CD4-positive, alpha-beta T cell (primary cell): ENCODE measurements at regions not wholly inside any gene's neighbourhood (a gene's known extent, or its start where the extent isn't known, plus 50 kb on each side); places are given as distances from the start of the nearest gene placed in this dataset.

ENCODE experiments used
- ATAC-seq: fragments of 200-7000 bp; cut with Tn5 transposase; one replicate; pipeline ENCODE4 v1.10.0; 2022; ENCODE audit warnings: mild to moderate bottlenecking; ENCODE audit not compliant: poor library complexity
- CTCF ChIA-PET: fragments of 350-600 bp; sonication (Branson Sonifier 250); formaldehyde crosslinking; loops from one replicate; lab custom pipeline; 2021; ENCODE audit warnings: antibody characterized with exemption, inconsistent platforms; lab: Charles Lee
- POLR2A ChIA-PET: fragments of 350-600 bp; sonication (Branson Sonifier 250); formaldehyde crosslinking; loops from one replicate; lab custom pipeline; 2021; ENCODE audit warnings: antibody characterized with exemption, inconsistent platforms; lab: Charles Lee
- DNase-seq, 14 experiments: peaks; one replicate each; pipeline ENCODE4 v3.0.0-alpha.2; 2013 to 2020; ENCODE audit warnings: mixed read lengths in 2 of 14
- H3K27ac ChIP-seq, 2 donors: one replicate each; pipeline versions ENCODE4 v1.5.1 to v1.7.0; 2013; ENCODE audit warnings: low read length in 2 of 2, low read depth in 1 of 2, mild to moderate bottlenecking in 1 of 2
- H3K27me3 ChIP-seq, 2 experiments: 1 replicate in 1 of 2; 2 replicates in 1 of 2; pipeline versions ENCODE4 v1.6.1 to v1.7.0; 2013; ENCODE audit warnings: low read length in 2 of 2, control low read depth in 1 of 2, mild to moderate bottlenecking in 1 of 2, moderate library complexity in 1 of 2; ENCODE audit not compliant: insufficient read depth in 2 of 2, control insufficient read depth in 1 of 2
- H3K36me3 ChIP-seq: one replicate; pipeline ENCODE4 v1.6.1; 2013; ENCODE audit warnings: low read length, control low read depth; ENCODE audit not compliant: insufficient read depth
- H3K4me1 ChIP-seq: one replicate; pipeline ENCODE4 v1.6.1; 2013; ENCODE audit warnings: low read length, control low read depth; ENCODE audit not compliant: insufficient read depth
- H3K4me3 ChIP-seq: one replicate; pipeline ENCODE4 v1.5.1; 2013; ENCODE audit warnings: mild to moderate bottlenecking, low read length, moderate library complexity
- H3K9me3 ChIP-seq, 2 experiments: 1 replicate in 1 of 2; 2 replicates in 1 of 2; pipeline versions ENCODE4 v1.6.1 to v1.7.0; 2013; ENCODE audit warnings: low read length in 2 of 2, mild to moderate bottlenecking in 2 of 2, control low read depth in 1 of 2, moderate library complexity in 1 of 2; ENCODE audit not compliant: control insufficient read depth in 1 of 2, insufficient read depth in 1 of 2
- H3K27ac Mint-ChIP-seq: one replicate; pipeline ENCODE4 v1.8.0; 2020; ENCODE audit warnings: mixed read lengths
- H3K27me3 Mint-ChIP-seq: one replicate; pipeline ENCODE4 v1.8.0; 2021; ENCODE audit warnings: mixed read lengths
- H3K36me3 Mint-ChIP-seq: one replicate; pipeline ENCODE4 v1.8.0; 2021; ENCODE audit warnings: low read depth, mixed read lengths
- H3K4me1 Mint-ChIP-seq: one replicate; pipeline ENCODE4 v1.8.0; 2021; ENCODE audit warnings: low read depth, mixed read lengths
- H3K4me3 Mint-ChIP-seq: one replicate; pipeline ENCODE4 v1.8.0; 2020; ENCODE audit warnings: mild to moderate bottlenecking, mixed read lengths
- H3K9me3 Mint-ChIP-seq: one replicate; pipeline ENCODE4 v1.8.0; 2020; ENCODE audit warnings: mixed read lengths
- CTCF ChIP-seq: fragments of 200-600 bp; IDR thresholded peaks from one replicate; pipeline ENCODE4 v1.8.0; 2022; ENCODE audit warnings: antibody characterized with exemption, mild to moderate bottlenecking
- intact Hi-C, 2 experiments: fragments of 100-400 bp; cut with DNase I in 1 of 2; cut with micrococcal nuclease in 1 of 2; formaldehyde crosslinking; loops; one replicate each; pipeline versions ENCODE4 v1.15.1 to v1.9.0; 2023 to 2025; cut with DNase I, micrococcal nuclease

DNA sequence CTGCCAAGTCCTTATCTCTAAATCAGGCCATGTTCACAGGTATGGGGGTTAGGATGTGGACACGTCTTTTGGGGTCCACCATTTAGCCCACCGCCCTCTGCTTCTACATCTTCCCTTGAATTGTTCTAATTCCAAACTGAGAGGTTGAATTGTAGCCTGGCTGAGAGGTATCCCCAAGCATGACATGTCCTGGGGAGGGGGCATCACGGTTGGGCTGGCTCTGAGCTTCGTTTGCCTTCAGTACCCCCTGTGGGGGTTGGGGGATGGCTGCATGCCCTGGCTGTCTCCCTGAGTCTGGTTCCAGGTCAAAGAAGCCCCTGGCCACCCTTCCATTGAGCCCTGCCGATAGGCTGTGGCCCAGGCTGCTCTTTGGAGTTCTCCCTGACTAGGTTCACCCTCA lies 204.6 kb downstream of the GLRX3 start:
- peaks cover 0 to 4% of the 10 kb centered on the region in 2 experiments for H3K27me3 ChIP-seq
- ATAC-seq (no peak), DNase-seq (no peak)
- intact Hi-C loops, result loop anchor here in 1 of 2 experiments (2.0 kb wide), 1 partner anchor 58 kb away; no protein-coding TSS in a partner anchor
- peaks cover 49% of the 10 kb centered on the region for H3K27me3 Mint-ChIP-seq
- H3K27ac ChIP-seq, result no peak overlapping the region
- TF ChIP-seq CTCF, result no peak
- no peak overlapping the region for H3K27ac Mint-ChIP-seq
- no peak overlapping the region for H3K4me3 Mint-ChIP-seq
- POLR2A ChIA-PET, result no interaction called here
- CTCF ChIA-PET, result no interaction called here
- no peak overlapping the region for H3K4me3 ChIP-seq
- no peaks in the 10 kb centered on the region for H3K4me1 ChIP-seq
- no peaks in the 10 kb centered on the region for H3K36me3 ChIP-seq
- no peaks in the 10 kb centered on the region for H3K4me1 Mint-ChIP-seq
- peaks cover 0 to 32% of the 10 kb centered on the region in 2 experiments for H3K9me3 ChIP-seq
- H3K9me3 Mint-ChIP-seq, result no peaks in the 10 kb centered on the region
- no peaks in the 10 kb centered on the region for H3K36me3 Mint-ChIP-seq

- no peak overlapping the region for H3K27ac Mint-ChIP-seq
- no peak overlapping the region for H3K4me3 ChIP-seq
- ChIA-PET POLR2A (no interaction called here), CTCF (no interaction called here)
- TF ChIP-seq CTCF, result no peak
- H3K4me1 ChIP-seq, result no peaks in the 10 kb centered on the region
- no peaks in the 10 kb centered on the region for H3K9me3 Mint-ChIP-seq
- no peaks in the 10 kb centered on the region for H3K36me3 ChIP-seq
- H3K4me3 Mint-ChIP-seq, result no peak overlapping the region
- intact Hi-C loops, result loop anchor here in 1 of 2 experiments (2.0 kb wide), 1 partner anchor 59 kb away; no protein-coding TSS in a partner anchor
- H3K27ac ChIP-seq, result no peak overlapping the region
- no peak for DNase-seq
- H3K27me3 ChIP-seq, result peaks cover 0 to 4% of the 10 kb centered on the region in 2 experiments
- H3K27me3 Mint-ChIP-seq, result peaks cover 49% of the 10 kb centered on the region
- H3K9me3 ChIP-seq, result peaks cover 0 to 32% of the 10 kb centered on the region in 2 experiments
- ATAC-seq, result no peak
- H3K36me3 Mint-ChIP-seq, result no peaks in the 10 kb centered on the region
- H3K4me1 Mint-ChIP-seq, result no peaks in the 10 kb centered on the region
Measured at GRCh38 chr10:130341356-130341755, 205.2 kb downstream of the GLRX3 start.

- H3K4me3 Mint-ChIP-seq, result no peak overlapping the region
- no peak for TF ChIP-seq CTCF
Measured at GRCh38 chr10:130345728-130346127, 209.5 kb downstream of the GLRX3 start.

More at GRCh38 chr10:130345728-130346127, 209.5 kb downstream of the GLRX3 start:
- Histone ChIP-seq H3K36me3 (no peaks in the 10 kb centered on the region), H3K27me3 (peaks cover 0 to 4% of the 10 kb centered on the region in 2 experiments), H3K4me3 (no peak overlapping the region), H3K4me1 (no peaks in the 10 kb centered on the region), H3K27ac (no peak overlapping the region), H3K9me3 (peaks cover 5 to 11% of the 10 kb centered on the region in 2 experiments)
- Mint-ChIP-seq H3K27ac (no peak overlapping the region), H3K36me3 (no peaks in the 10 kb centered on the region), H3K9me3 (peaks cover 2% of the 10 kb centered on the region), H3K27me3 (peaks cover 29% of the 10 kb centered on the region), H3K4me1 (no peaks in the 10 kb centered on the region)
- ChIA-PET POLR2A (no interaction called here), CTCF (interaction anchor here (0.5 kb wide), 1 partner anchor 74 kb away, joined by 3 read pairs; no protein-coding TSS in a partner anchor)
- DNase-seq (no peak), ATAC-seq (no peak)
- intact Hi-C loops, result no loop called here
